ENCODE measurements at regions not wholly inside any gene's neighbourhood (a gene's known extent, or its start where the extent isn't known, plus 50 kb on each side); places are given as distances from the start of the nearest gene placed in this dataset.

DNA sequence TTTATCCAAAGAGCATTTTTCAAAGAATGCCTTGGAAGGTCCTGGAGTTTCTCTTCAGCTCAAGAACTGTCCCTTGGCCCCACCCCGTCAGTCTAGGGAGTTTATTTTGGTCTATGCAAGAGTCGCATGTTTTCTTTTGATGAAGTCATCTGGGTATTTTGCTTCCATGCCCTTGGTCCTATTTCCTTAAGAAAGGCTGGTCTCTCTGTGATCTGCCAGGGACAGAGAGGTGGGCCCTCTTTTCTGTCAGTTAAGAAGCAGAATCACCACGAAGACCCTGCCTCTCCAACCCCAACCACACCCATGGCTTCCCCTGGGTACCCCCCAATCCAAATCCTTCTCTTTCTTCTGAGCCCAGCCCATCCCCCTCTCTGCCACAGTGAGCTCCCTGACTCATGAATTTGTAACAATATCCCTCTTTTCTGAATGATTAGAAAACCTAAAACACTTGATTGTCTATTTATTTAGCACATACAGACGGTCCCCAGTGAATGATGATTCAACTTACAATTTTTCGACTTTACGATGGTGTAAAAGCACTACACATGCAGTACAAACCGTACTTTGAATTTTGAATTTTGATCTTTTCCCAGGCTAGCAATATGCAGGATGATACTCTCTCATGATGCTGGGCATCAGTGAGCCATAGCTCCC, 163.5 kb upstream of the ADRA1B start:
- no peak for DNase-seq (ENCODE audit: low read depth)

DNA sequence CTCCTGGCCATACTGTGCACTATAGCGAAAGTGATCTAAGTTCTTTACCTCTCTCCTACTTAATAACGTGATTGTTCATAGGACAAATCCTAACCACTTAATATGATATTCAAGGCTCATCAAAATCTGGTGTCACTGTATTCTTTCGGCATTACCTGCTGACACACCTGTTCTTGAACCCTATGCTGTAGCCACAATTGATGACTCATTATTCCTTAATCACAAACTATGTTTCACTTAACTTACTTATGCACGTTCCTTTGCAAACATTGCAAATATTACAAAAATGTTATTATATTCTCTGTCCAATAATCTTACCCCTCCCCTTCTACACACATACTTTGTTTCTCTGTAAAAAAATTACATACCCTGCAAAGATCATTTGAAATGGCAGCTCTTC, 158.1 kb upstream of the ADRA1B start:
- no peak for DNase-seq (ENCODE audit: low read depth)

DNA sequence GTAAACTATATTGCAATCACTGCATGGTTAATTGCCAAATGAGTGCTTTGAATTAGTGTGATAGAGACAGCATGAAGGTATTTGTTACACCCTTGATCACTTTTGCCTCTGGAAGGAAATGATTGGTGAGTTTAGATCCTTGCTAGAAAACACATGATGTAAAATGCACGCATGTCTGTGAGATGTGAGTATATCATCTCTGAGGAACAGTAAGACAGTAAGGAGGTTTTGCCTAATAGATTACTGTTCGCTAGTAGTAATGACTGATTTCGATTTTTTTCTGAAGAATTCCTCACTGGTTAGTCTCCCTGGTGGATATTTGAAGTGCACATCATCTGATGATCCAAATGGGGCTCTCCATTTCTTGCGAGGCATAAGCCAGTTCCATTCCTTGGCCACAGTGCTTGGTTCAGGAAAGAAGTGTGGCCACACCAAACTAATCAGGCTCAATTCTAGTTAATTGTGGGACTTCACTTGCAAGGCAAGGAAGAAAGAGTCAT, 156.4 kb upstream of the ADRA1B start:
- DNase-seq (ENCODE audit: low read depth), result no peak

DNA sequence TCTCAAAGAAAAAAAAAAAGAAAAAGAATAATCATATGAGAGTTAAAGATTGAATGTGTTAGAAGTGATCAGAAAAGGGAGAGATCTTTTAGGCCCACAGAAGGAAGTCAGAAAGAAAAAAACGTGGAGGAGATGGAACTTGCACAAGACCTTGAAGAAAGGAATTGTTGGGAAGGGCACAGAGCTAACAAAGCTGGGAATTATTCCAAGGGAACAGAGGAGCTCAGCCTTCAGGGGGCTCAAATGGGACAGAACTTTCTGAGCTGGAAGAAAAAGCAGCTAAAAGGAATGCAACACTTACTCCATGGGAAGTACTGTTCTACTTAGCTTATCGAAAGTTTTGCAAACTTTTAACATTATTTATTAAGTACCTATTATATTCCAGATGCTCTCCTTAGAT, 153.4 kb upstream of the ADRA1B start:
- no peak for DNase-seq (ENCODE audit: low read depth)

DNA sequence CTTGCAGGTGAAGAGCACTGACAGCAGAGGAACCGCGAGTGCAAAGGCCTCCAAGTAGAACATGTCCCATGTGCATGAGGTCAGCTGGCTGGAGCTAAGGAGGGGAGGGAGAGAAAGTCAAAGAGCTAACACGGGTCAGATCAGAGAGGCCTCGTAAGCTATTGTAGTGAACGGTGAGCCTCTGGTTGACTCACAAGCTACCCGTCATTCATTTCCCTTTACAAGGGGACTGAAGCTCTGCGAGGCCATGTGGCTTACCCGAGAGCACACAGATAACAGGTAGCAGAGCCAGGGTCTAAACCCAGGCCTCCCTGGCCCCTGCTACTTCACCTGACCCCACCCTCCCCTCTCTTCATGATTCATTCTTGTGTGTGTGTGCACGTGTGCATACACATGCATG, 152.7 kb upstream of the ADRA1B start:
- no peak for DNase-seq (ENCODE audit: low read depth)

DNA sequence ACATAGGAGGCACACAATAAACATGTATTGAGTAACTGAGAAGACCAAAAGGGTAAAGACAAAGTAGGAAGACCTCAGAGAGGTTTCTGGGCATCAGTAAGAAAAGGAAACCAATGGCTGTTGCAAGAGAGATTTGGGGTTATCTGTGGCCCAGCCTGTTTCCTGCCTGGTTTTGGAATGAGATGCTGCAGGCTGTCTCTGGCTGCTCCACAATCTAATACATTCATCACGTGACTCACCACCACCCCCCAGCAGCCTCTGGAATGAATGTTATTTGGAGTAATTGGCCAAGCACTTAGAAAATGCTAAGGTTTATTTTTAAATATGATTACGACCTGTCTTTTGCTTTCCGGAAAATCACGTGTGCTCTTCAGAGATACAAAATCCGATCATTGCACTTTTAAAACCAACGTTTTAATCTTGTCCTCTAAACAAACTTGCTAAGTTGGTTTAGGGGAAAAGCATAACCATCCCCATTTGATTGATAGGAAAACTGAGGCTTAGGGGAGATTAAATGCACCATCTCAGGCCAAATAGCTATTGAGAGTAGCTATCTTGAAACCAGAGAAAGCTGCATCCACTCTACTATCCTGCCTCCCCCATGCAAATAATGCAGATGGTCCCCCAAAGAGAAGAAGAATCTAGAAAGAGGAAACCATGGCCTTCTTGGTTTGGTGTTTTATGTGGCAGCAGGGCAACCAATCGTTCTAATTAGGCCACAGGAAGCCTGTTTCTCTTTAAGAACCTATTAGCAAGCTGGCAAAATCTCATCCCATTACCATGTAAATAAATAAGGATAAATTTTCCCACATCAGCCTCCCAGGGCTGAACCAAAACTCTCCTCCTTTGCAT, 151.8 kb upstream of the ADRA1B start:
- DNase-seq (ENCODE audit: low read depth), result no peak

DNA sequence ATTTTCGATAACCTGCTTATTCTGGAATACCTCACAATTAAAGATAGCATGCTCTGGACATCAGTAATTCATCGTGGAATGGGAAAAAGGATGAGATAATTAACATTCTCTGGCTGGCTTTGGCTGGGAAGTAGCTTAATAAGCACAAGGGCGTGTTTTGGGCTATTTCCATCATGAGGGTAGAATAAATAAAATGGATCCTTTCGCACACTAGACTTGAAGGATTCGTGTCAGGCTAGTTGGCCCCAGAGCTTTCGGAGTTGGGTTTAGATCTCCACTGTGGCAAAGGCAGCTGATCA, 151.2 kb upstream of the ADRA1B start:
- DNase-seq (ENCODE audit: low read depth), result no peak

DNA sequence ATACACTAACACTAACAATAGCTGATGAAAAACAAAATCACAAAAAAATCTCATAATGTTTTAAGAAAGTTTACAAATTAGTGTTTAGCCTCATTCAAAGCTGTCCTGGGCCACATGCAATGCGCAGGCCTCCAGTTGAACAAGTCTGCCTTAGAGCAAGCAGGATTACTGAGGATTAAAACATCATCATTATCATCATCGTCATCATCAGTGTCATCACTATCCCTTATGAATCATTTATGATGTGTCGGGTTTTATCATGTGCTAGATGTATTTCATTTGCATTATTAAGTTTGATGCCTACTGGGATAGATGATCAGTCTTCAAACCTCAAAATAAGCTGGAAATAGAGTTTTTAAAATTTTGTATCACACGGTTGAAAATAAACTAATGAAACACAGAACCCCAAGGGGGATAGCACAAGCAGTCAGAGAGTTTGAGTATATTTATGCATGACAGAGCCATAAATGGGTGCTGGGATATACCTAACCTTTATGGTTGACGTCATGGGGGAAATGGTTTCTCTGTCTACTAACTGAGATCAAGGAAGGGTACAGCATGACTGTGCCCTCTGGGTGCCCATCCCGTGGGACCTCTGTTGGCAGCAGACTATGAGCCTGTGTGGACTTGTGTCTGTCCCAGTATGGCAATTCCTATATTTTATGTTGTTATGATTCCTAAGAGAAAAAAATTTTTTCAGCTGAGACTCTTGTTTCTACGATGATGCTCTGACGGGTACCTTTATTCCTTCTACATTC, 150.3 kb upstream of the ADRA1B start:
- no peak for DNase-seq (ENCODE audit: low read depth)

DNA sequence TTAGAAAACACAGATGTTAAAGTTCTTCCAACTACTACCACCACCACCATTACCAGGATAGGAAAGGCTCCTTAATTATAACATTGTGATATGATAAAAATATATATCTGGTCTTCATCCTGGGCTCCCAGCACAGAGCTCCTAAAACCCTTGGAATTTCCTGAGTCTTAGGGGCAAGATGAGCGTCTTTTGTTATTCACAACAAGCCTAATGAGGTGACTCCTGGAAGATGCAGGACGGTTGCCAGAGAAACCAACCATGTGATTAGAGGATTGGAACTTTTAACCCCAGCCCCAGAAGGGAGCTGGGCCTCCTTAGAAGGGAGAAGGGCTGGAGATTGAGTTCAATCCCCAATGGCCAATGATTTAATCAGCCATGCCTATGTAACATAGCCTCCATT, 148.0 kb upstream of the ADRA1B start:
- DNase-seq (ENCODE audit: low read depth), result no peak

DNA sequence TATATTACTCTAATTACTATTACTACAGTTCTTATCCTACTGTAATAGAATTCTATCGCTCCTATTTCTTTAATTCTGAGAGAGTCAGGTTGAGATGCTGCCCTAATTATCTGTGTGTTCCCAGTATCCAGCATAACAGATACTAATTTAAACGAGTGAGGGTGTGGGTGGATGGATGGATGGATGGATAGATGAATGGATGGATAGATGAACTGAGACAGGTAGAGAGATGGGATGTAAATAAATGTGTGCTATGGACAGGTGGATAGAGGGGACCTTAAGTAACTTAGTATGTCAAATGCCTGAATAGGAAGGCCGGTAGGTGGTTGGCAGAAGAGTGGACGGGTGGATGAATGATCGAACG, 143.6 kb upstream of the ADRA1B start:
- DNase-seq (ENCODE audit: low read depth), result no peak

DNA sequence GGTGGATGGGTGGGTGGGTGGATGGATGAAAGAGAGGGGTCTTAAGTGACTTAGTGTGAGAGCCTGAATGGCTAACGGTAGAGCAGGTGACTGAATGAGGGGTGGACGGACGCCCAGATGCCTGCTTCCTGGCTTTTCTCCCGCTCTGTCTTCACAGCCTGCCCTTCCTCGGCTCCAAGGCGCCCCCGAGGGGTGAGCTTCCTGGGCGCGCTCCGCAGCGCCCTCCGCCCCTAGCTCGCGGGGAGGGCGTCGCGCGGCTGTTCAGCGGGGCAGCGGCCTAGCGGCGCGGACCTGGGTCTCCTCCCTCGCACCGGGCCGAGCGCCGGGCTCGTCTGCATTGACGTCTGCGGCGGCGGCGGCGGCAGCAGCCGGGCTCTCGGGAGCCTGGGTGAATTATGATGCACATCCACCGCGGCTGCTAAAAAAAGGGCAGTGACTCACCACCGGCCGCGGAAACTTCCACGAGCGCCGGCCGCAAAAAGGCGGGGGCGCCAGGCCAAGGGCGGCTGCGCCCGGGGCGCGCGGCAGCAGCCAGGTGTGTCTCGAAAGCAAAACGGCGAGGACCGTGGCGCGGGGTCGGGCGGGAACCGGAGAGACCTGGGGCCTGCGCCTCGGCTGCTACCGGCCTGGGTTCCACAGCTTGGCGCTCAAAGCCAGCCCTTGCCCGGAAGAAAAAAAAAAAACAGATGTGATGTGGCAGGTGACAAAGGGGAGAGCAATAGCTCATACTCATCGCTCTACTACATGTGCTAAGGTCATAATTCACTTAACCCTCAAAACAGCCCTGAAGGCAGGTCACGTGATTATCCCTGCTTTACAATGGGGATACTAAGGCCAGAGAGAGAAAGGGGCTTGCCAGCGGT, 143.0 kb upstream of the ADRA1B start:
- DNase-seq (ENCODE audit: low read depth), result peak; percentile 34

DNA sequence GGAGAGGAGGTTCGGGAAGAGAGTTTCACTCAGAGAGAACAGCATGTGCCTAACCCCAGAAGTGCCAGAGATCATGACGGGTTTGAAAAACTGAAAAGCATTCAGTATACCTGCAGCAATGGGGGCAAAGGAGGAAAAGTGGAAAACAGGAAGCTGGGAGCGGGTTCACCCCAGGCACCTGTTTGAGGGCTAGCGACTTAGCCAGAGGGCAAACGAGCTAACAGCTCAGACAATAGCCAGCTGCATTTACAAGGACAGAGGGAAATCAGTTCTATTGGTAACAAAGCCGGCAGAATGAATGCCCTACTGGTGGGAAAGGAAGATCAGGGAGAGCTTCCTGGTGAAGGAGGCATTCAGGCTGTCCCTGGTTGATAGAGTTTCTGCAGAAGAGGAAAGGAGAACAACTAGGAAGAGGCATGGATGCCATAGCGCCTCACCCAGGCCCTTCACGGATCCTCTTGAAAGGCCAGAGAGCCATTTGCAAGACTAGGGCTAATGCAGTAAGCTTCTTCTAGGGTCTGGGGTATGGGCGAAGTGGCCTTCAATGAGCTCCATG, 141.7 kb upstream of the ADRA1B start:
- DNase-seq (ENCODE audit: low read depth), result no peak

DNA sequence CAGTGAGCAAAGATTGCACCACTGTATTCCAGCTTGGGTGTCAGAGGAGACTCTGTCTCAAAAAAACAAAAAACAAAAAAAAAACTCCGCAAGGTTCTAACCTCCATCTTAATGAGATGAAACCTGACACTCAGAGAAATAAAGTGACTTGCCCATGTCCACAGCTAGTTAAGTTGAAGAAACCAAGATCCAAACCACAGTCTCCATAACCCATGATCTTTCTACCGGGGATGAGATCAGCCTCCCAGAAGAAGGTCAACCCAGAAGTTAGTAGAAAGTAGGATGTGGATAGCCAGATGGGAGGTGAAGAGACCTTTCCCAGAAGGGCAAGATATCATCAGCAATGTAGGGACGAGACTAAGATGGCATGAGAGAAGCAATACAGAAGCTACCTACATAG, 140.4 kb upstream of the ADRA1B start:
- DNase-seq (ENCODE audit: low read depth), result no peak

DNA sequence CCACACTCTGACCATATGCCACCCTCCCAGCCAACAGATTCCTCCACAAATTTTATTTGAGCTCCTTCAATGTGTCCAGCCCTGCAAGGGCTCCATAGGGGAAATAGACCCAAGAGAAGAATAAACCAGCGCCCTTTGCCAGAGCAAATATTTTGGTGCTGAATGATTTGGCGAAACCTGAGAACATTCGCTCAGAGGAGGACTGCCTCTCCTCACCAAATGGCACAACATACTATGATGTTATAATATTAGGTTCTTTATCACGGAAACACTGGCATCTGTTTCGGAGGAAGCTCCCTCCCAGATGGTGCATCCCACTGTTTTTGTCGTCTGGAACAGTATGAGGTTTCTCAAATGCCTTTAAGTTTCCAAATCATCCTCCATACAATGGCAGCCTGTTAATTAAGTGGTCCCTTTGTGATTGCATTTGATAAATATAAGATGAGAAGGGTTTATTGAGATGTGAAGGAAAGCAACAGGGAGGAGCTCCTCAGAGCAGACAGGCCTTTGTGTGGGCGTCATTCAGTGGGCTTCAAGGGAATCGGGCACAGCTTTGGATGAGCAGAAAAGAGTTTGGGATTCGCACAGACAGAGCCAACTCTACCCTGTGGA, 139.1 kb upstream of the ADRA1B start:
- no peak for DNase-seq (ENCODE audit: low read depth)

DNA sequence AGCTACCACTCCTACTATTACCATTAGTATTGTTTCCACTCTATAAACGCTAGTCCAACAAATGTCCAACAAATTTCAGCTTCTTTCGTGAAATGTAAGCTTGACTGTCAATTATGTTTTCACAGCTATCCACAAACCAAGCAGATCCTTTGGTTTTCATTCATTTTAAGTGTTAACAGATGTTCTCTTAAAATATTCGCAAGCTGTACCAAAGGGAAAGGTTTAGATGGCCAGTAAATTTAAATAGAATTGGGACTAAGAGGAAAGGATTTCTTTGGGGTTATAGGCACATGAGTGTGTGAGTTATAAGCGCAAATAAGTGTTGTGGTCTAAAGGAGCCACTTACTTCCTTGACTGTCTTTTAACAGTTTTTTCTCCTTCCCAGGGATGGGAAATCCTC, 136.8 kb upstream of the ADRA1B start:
- DNase-seq (ENCODE audit: low read depth), result no peak

DNA sequence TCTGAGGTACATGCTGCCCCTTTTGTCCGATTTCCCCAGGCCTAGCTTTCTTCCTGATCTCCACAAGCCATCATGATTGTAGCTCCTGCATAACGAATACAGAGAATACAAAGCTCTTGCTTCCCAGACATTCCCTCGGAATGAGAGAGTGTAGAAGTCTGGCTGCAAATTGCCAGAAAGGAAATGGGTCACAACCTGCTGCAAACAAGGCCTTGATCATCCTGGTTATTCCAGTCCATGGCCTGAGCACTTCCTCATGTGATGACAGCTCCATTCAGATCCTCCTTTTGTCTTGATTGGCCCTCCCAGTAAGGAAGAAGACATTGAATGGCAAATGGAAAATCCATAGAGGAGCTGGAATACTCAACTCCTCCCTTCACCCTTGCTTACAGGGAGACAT, 136.0 kb upstream of the ADRA1B start:
- no peak for DNase-seq (ENCODE audit: low read depth)

DNA sequence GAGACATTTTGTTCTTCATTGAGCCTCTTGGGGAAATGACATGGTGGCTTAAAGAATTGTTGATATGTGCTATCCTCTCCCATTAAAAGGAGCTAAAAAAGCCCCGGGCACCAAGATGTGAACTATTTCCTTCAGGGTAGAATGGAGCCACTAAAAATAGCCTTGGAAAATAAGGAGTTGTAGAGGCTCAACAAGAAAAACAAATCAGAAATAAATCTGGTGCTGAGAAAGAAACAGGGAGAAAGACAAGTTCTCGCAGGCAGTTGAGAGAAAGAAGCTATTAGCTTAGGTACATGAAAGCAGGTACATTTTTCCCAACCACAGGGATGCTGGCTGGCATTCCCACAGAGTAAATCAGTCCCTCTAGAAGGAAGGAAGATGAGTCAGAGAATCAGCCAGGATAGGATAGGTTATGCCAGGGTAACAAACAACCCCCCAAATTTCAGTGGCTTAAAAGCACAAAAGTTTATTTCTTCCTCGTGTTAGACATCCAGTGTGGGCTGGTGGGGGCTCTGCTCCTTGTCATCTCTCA, 134.6 kb upstream of the ADRA1B start:
- DNase-seq (ENCODE audit: low read depth), result no peak

DNA sequence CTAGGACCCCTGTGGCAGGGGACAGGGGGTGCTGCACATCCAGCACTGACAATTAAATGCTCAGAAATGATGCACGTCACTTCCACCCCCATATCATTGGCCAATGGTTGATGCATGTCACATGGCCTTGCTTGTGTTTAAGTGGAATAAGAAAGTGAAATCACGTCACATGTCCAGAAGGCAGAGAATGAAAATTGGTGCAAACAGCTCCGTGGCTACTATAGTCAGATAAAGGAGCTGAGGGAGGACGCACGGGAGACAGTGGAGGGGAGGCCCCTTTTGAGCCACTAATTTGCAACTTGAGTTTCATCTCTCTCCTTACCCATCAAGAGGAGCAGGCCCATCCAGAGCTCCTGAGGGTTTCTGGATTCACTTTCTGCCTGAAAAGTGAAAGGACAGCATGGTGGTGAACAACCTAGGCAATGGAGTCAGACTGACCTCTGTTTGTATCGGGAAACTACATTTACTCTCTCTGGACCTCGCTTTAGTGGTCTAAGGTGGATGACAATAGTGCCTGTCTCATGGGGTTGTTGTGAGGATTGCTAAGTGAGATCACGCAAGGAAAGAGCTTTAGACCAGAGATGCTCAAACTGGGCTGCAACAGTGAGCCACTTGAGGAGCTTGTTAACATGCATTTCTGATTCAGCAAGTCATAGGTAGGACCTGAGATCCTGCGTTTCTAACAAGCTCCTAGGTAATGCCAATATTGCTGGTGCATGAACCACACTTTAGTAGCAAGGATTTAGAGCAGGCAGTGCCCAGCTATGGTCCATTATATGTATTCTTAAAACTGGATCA, 133.9 kb upstream of the ADRA1B start:
- DNase-seq (ENCODE audit: low read depth), result no peak

DNA sequence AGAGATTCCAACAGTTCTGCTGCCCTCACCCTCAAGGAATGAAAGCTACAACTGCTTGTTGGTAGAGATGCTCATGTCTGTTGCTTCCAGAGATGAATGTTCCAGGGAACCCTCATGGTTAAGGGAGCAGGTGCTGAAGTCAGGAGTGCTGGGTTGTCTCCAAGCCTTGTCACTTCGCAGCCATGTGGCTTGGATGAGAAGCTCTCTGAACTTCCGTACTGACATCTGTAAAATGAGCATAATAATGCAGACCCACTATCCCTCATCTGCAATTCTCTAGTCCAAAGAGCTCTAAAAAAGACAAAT, 133.3 kb upstream of the ADRA1B start:
- no peak for DNase-seq (ENCODE audit: low read depth)

DNA sequence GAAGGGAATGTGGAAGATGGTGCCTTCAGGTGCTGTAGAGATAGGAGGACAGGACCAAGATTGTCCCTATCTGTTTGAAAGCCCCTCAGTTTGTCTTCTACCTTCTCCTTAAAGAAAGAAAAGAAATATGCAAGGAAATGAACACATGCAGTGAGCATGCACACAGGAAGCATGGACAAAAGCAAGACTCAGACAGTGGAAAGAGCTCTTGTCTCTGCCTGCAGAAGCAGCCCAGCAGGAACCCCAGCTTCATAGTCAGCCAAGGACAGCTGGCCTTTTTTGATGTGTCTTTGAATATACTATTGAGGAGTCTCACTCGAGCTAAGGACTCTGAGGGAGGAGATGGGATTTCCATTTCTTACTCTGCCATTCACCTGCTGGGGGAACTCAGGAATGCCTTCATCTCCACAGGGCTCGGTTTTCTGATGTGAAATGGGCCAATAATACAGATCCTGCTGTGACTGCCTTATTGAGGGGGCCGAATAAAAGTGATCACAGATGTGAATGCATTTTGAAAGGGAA, 132.5 kb upstream of the ADRA1B start:
- DNase-seq (ENCODE audit: low read depth), result no peak

Data from activated T-helper 1 cell treated with Interleukin-2 at 50 U/mL for 16 hours (primary cell).